ENCODE measurements at regions not wholly inside any gene's neighbourhood (a gene's known extent, or its start where the extent isn't known, plus 50 kb on each side); places are given as distances from the start of the nearest gene placed in this dataset.

GRCh38 chr6:156107624-156108101 is 652.0 kb upstream of the NOX3 start:
- TF ChIP-seq CTCF (IDR thresholded peaks at IDR 0.05; ENCODE audit: low read depth, low read length) (no peak), EZH2phosphoT487 (IDR thresholded peaks at IDR 0.05; ENCODE audit: low read depth) (no peak)
- Histone ChIP-seq H3K4me3 (ENCODE audit: low read length) (no peak overlapping the region), H3K27ac (ENCODE audit: low read length) (no peak overlapping the region), H3K79me2 (ENCODE audit: low read length) (no peaks in the 10 kb centered on the region), H3K4me1 (ENCODE audit: low read length) (no peaks in the 10 kb centered on the region), H4K20me1 (ENCODE audit: insufficient read depth, low read length) (no peaks in the 10 kb centered on the region), H3K36me3 (replicated peaks; ENCODE audit: low read depth, low read length) (no peaks in the 10 kb centered on the region), H3K9ac (ENCODE audit: low read length) (no peak overlapping the region), H2AFZ (ENCODE audit: low read depth, low read length) (no peak overlapping the region), H3K27me3 (ENCODE audit: low read depth, low read length) (no peaks in the 10 kb centered on the region), H3K9me3 (ENCODE audit: insufficient read depth, low read length) (no peaks in the 10 kb centered on the region), H3K4me2 (ENCODE audit: low read length) (no peak overlapping the region)

GRCh38 chr6:156102129-156102528 is 646.5 kb upstream of the NOX3 start:
- H2AFZ ChIP-seq (ENCODE audit: low read depth, low read length) = no peak overlapping the region
- TF ChIP-seq CTCF (IDR thresholded peaks at IDR 0.05; ENCODE audit: low read depth, low read length) (peak; percentile 21), EZH2phosphoT487 (IDR thresholded peaks at IDR 0.05; ENCODE audit: low read depth) (no peak)
- no peak overlapping the region for H3K27ac ChIP-seq (ENCODE audit: low read length)
- H3K9me3 ChIP-seq (ENCODE audit: insufficient read depth, low read length) = no peaks in the 10 kb centered on the region
- no peaks in the 10 kb centered on the region for H3K27me3 ChIP-seq (ENCODE audit: low read depth, low read length)
- no peaks in the 10 kb centered on the region for H4K20me1 ChIP-seq (ENCODE audit: insufficient read depth, low read length)
- H3K4me3 ChIP-seq (ENCODE audit: low read length) = no peak overlapping the region
- H3K4me1 ChIP-seq (ENCODE audit: low read length) = no peaks in the 10 kb centered on the region
- H3K36me3 ChIP-seq (replicated peaks; ENCODE audit: low read depth, low read length) = no peaks in the 10 kb centered on the region
- no peak overlapping the region for H3K4me2 ChIP-seq (ENCODE audit: low read length)
- H3K79me2 ChIP-seq (ENCODE audit: low read length) = no peaks in the 10 kb centered on the region
- no peak overlapping the region for H3K9ac ChIP-seq (ENCODE audit: low read length)

GRCh38 chr6:156098839-156099238 is 643.2 kb upstream of the NOX3 start:
- Histone ChIP-seq H3K4me1 (ENCODE audit: low read length) (no peaks in the 10 kb centered on the region), H3K9me3 (ENCODE audit: insufficient read depth, low read length) (no peaks in the 10 kb centered on the region), H3K27ac (ENCODE audit: low read length) (no peak overlapping the region), H3K4me2 (ENCODE audit: low read length) (no peak overlapping the region), H3K4me3 (ENCODE audit: low read length) (no peak overlapping the region), H2AFZ (ENCODE audit: low read depth, low read length) (no peak overlapping the region), H3K9ac (ENCODE audit: low read length) (no peak overlapping the region), H3K36me3 (replicated peaks; ENCODE audit: low read depth, low read length) (no peaks in the 10 kb centered on the region), H3K27me3 (ENCODE audit: low read depth, low read length) (no peaks in the 10 kb centered on the region), H4K20me1 (ENCODE audit: insufficient read depth, low read length) (no peaks in the 10 kb centered on the region), H3K79me2 (ENCODE audit: low read length) (no peaks in the 10 kb centered on the region)
- TF ChIP-seq CTCF (IDR thresholded peaks at IDR 0.05; ENCODE audit: low read depth, low read length) (no peak), EZH2phosphoT487 (IDR thresholded peaks at IDR 0.05; ENCODE audit: low read depth) (no peak)

- Histone ChIP-seq H3K36me3 (replicated peaks; ENCODE audit: low read depth, low read length) (no peaks in the 10 kb centered on the region), H3K4me2 (ENCODE audit: low read length) (no peak overlapping the region), H3K79me2 (ENCODE audit: low read length) (no peaks in the 10 kb centered on the region), H3K4me3 (ENCODE audit: low read length) (no peak overlapping the region), H3K9me3 (ENCODE audit: insufficient read depth, low read length) (no peaks in the 10 kb centered on the region), H4K20me1 (ENCODE audit: insufficient read depth, low read length) (no peaks in the 10 kb centered on the region), H2AFZ (ENCODE audit: low read depth, low read length) (no peak overlapping the region), H3K27me3 (ENCODE audit: low read depth, low read length) (no peaks in the 10 kb centered on the region), H3K27ac (ENCODE audit: low read length) (no peak overlapping the region), H3K4me1 (ENCODE audit: low read length) (no peaks in the 10 kb centered on the region), H3K9ac (ENCODE audit: low read length) (no peak overlapping the region)
- TF ChIP-seq EZH2phosphoT487 (IDR thresholded peaks at IDR 0.05; ENCODE audit: low read depth) (no peak), CTCF (IDR thresholded peaks at IDR 0.05; ENCODE audit: low read depth, low read length) (no peak)
Measured at GRCh38 chr6:156087487-156087886, 631.8 kb upstream of the NOX3 start.
